ENCODE measurements at regions not wholly inside any gene's neighbourhood (a gene's known extent, or its start where the extent isn't known, plus 50 kb on each side); places are given as distances from the start of the nearest gene placed in this dataset.

GRCh38 chr3:74415731-74416130, 198.7 kb downstream of the CNTN3 start:
- no peaks in the 10 kb centered on the region for H3K36me3 ChIP-seq (ENCODE audit: insufficient read depth, low read length)
- no peak overlapping the region for H3K9ac ChIP-seq (ENCODE audit: low read depth, low read length)
- no peak overlapping the region for H3K4me3 ChIP-seq (ENCODE audit: low read length)
- H3K9me3 ChIP-seq (replicated peaks; ENCODE audit: low read length), result no peaks in the 10 kb centered on the region
- no peak overlapping the region for H3K4me2 ChIP-seq (ENCODE audit: low read length)
- no peaks in the 10 kb centered on the region for H3K4me1 ChIP-seq (ENCODE audit: control insufficient read depth, insufficient read depth, low read length)
- H3K27me3 ChIP-seq (ENCODE audit: control insufficient read depth, insufficient read depth, low read length), result no peaks in the 10 kb centered on the region

- Histone ChIP-seq H3K9ac (ENCODE audit: low read depth, low read length) (no peak overlapping the region), H3K4me3 (ENCODE audit: low read length) (no peak overlapping the region), H3K4me1 (ENCODE audit: control insufficient read depth, insufficient read depth, low read length) (no peaks in the 10 kb centered on the region), H3K4me2 (ENCODE audit: low read length) (no peak overlapping the region), H3K27me3 (ENCODE audit: control insufficient read depth, insufficient read depth, low read length) (no peaks in the 10 kb centered on the region), H3K36me3 (ENCODE audit: insufficient read depth, low read length) (no peaks in the 10 kb centered on the region), H3K9me3 (replicated peaks; ENCODE audit: low read length) (no peaks in the 10 kb centered on the region)
These were observed 200.8 kb downstream of the CNTN3 start for GRCh38 chr3:74413547-74414241.

GRCh38 chr3:74410276-74410941, 204.1 kb downstream of the CNTN3 start:
- no peak overlapping the region for H3K4me2 ChIP-seq (ENCODE audit: low read length)
- no peaks in the 10 kb centered on the region for H3K36me3 ChIP-seq (ENCODE audit: insufficient read depth, low read length)
- H3K27me3 ChIP-seq (ENCODE audit: control insufficient read depth, insufficient read depth, low read length), result no peaks in the 10 kb centered on the region
- H3K4me3 ChIP-seq (ENCODE audit: low read length), result no peak overlapping the region
- no peak overlapping the region for H3K9ac ChIP-seq (ENCODE audit: low read depth, low read length)
- no peaks in the 10 kb centered on the region for H3K4me1 ChIP-seq (ENCODE audit: control insufficient read depth, insufficient read depth, low read length)
- H3K9me3 ChIP-seq (replicated peaks; ENCODE audit: low read length), result no peaks in the 10 kb centered on the region

DNA sequence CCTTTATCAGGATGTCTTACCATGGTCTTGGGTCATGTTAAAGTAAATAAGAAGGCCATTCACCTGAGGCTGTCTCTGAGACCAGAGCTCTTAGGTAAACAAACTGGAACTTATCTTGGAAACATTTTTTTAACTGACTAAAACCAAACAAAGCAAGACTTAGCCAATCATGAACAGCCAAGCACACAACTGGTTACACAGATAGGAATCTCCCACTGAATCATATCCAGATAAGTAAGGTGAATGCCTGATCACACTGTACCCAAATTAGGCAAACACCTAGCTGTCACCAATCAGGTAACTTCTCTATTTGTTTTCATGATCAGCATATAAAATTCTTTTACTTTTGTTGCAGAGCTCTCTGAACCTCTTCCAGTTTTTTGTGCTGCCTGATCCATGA, 205.4 kb downstream of the CNTN3 start:
- Histone ChIP-seq H3K9me3 (replicated peaks; ENCODE audit: low read length) (no peaks in the 10 kb centered on the region), H3K27me3 (ENCODE audit: control insufficient read depth, insufficient read depth, low read length) (no peaks in the 10 kb centered on the region), H3K4me2 (ENCODE audit: low read length) (no peak overlapping the region), H3K4me1 (ENCODE audit: control insufficient read depth, insufficient read depth, low read length) (no peaks in the 10 kb centered on the region), H3K4me3 (ENCODE audit: low read length) (no peak overlapping the region), H3K9ac (ENCODE audit: low read depth, low read length) (no peak overlapping the region), H3K36me3 (ENCODE audit: insufficient read depth, low read length) (no peaks in the 10 kb centered on the region)

DNA sequence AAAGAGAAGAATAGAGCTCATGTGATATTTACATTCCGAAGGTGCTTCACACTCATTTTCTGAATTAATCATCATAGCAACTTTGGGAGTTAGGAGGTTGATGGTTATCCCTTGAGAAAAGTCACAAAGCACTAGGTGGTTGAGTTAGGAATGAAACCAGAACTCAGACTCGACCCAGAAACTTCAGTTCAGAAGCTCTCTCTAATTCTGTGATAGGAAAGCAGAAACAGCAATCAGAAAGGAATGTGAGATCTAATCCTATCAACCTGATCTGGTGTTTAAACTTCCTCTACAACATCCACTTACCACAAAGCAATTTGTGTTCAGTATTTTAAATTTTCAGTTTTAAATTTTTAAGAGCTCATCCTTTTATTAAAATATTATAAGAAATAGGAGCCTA, 211.2 kb downstream of the CNTN3 start:
- Histone ChIP-seq H3K27me3 (ENCODE audit: control insufficient read depth, insufficient read depth, low read length) (no peaks in the 10 kb centered on the region), H3K4me3 (ENCODE audit: low read length) (no peak overlapping the region), H3K9me3 (replicated peaks; ENCODE audit: low read length) (no peaks in the 10 kb centered on the region), H3K4me1 (ENCODE audit: control insufficient read depth, insufficient read depth, low read length) (no peaks in the 10 kb centered on the region), H3K36me3 (ENCODE audit: insufficient read depth, low read length) (no peaks in the 10 kb centered on the region), H3K4me2 (ENCODE audit: low read length) (no peak overlapping the region), H3K9ac (ENCODE audit: low read depth, low read length) (no peak overlapping the region)

GRCh38 chr3:74402821-74403220, 211.6 kb downstream of the CNTN3 start:
- no peaks in the 10 kb centered on the region for H3K9me3 ChIP-seq (replicated peaks; ENCODE audit: low read length)
- H3K4me3 ChIP-seq (ENCODE audit: low read length), result no peak overlapping the region
- H3K36me3 ChIP-seq (ENCODE audit: insufficient read depth, low read length), result no peaks in the 10 kb centered on the region
- H3K4me1 ChIP-seq (ENCODE audit: control insufficient read depth, insufficient read depth, low read length), result no peaks in the 10 kb centered on the region
- no peaks in the 10 kb centered on the region for H3K27me3 ChIP-seq (ENCODE audit: control insufficient read depth, insufficient read depth, low read length)
- no peak overlapping the region for H3K4me2 ChIP-seq (ENCODE audit: low read length)
- H3K9ac ChIP-seq (ENCODE audit: low read depth, low read length), result no peak overlapping the region

- Histone ChIP-seq H3K9me3 (replicated peaks; ENCODE audit: low read length) (no peaks in the 10 kb centered on the region), H3K4me2 (ENCODE audit: low read length) (no peak overlapping the region), H3K4me3 (ENCODE audit: low read length) (no peak overlapping the region), H3K9ac (ENCODE audit: low read depth, low read length) (no peak overlapping the region), H3K27me3 (ENCODE audit: control insufficient read depth, insufficient read depth, low read length) (no peaks in the 10 kb centered on the region), H3K36me3 (ENCODE audit: insufficient read depth, low read length) (no peaks in the 10 kb centered on the region), H3K4me1 (ENCODE audit: control insufficient read depth, insufficient read depth, low read length) (no peaks in the 10 kb centered on the region)
These were observed 221.0 kb downstream of the CNTN3 start for GRCh38 chr3:74393426-74393825.

GRCh38 chr3:74390121-74390877, 224.2 kb downstream of the CNTN3 start:
- Histone ChIP-seq H3K4me3 (ENCODE audit: low read length) (no peak overlapping the region), H3K9me3 (replicated peaks; ENCODE audit: low read length) (no peaks in the 10 kb centered on the region), H3K9ac (ENCODE audit: low read depth, low read length) (no peak overlapping the region), H3K4me2 (ENCODE audit: low read length) (no peak overlapping the region), H3K36me3 (ENCODE audit: insufficient read depth, low read length) (no peaks in the 10 kb centered on the region), H3K4me1 (ENCODE audit: control insufficient read depth, insufficient read depth, low read length) (no peaks in the 10 kb centered on the region), H3K27me3 (ENCODE audit: control insufficient read depth, insufficient read depth, low read length) (no peaks in the 10 kb centered on the region)

DNA sequence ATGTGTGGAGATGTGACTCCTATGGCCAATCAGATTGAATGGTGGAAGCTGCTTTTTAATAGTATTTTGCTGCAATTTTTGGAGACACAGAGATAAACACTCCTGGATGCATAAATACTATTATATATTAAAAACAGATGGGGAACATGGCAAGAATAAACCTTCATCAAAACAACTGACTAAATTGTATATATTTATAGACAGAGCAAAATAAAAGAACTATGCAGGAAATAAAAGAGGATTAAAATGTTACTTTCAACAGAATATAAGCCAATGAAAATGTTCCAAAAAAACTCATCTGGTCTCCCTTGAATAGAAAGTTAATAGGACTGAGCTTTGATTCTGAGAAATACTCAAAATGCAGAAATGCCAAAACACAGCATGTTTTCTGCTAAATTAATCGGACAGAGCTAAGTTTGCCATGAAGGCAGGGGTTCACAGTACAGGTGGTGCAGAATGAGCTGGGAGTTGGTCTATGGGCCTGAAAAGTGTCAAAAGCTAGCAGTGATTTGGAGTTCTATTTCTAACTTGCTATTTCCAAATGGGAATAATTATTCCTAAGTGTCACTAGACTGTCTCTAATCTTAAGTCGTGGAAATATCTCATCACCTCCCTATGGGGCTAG, 227.2 kb downstream of the CNTN3 start:
- no peak overlapping the region for H3K4me3 ChIP-seq (ENCODE audit: low read length)
- no peaks in the 10 kb centered on the region for H3K27me3 ChIP-seq (ENCODE audit: control insufficient read depth, insufficient read depth, low read length)
- H3K4me2 ChIP-seq (ENCODE audit: low read length), result no peak overlapping the region
- no peaks in the 10 kb centered on the region for H3K36me3 ChIP-seq (ENCODE audit: insufficient read depth, low read length)
- no peaks in the 10 kb centered on the region for H3K9me3 ChIP-seq (replicated peaks; ENCODE audit: low read length)
- H3K9ac ChIP-seq (ENCODE audit: low read depth, low read length), result no peak overlapping the region
- no peaks in the 10 kb centered on the region for H3K4me1 ChIP-seq (ENCODE audit: control insufficient read depth, insufficient read depth, low read length)

DNA sequence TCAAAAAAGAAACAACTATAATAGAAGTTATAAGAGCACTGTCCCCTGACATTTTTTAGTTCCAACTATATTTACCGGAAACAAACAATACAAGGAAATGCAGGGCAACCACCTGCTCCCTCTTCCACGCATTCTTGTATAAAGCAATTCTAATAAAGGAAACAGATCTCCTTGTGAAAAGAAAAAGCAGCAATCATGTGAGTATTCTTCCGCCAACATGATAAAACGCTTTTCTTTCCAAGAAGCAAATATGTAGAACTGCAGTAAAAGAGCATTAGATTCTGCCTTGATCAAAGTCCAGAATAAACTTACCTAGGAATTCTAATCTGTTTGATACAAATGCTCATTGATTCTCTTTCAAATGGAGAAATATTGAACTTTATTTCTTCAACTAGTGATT, 230.3 kb downstream of the CNTN3 start:
- Histone ChIP-seq H3K36me3 (ENCODE audit: insufficient read depth, low read length) (no peaks in the 10 kb centered on the region), H3K9me3 (replicated peaks; ENCODE audit: low read length) (no peaks in the 10 kb centered on the region), H3K4me1 (ENCODE audit: control insufficient read depth, insufficient read depth, low read length) (no peaks in the 10 kb centered on the region), H3K4me2 (ENCODE audit: low read length) (no peak overlapping the region), H3K4me3 (ENCODE audit: low read length) (no peak overlapping the region), H3K9ac (ENCODE audit: low read depth, low read length) (no peak overlapping the region), H3K27me3 (ENCODE audit: control insufficient read depth, insufficient read depth, low read length) (no peaks in the 10 kb centered on the region)

DNA sequence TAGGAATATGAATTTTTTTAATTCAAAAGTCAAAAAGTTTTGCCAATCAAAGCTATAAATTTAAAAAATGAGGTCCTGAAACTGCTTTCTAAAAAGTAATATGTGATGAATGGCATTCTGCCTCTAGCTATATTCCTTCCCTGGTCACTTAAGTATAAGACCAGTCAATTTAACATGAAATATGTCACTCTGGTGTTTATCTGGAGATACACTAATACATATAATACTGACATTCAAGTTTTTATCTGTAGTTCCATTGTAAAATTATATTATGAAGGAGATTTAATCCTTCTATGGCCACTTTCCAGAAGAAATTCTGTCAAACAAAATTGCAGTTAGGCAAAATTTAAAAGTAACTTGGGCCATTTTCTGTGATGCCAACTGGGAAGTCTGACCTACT, 236.8 kb downstream of the CNTN3 start:
- Histone ChIP-seq H3K4me3 (ENCODE audit: low read length) (no peak overlapping the region), H3K36me3 (ENCODE audit: insufficient read depth, low read length) (no peaks in the 10 kb centered on the region), H3K4me2 (ENCODE audit: low read length) (no peak overlapping the region), H3K9me3 (replicated peaks; ENCODE audit: low read length) (no peaks in the 10 kb centered on the region), H3K4me1 (ENCODE audit: control insufficient read depth, insufficient read depth, low read length) (no peaks in the 10 kb centered on the region), H3K9ac (ENCODE audit: low read depth, low read length) (no peak overlapping the region), H3K27me3 (ENCODE audit: control insufficient read depth, insufficient read depth, low read length) (no peaks in the 10 kb centered on the region)
